ENCODE measurements at regions not wholly inside any gene's neighbourhood (a gene's known extent, or its start where the extent isn't known, plus 50 kb on each side); places are given as distances from the start of the nearest gene placed in this dataset.

GRCh38 chr9:16236882-16237281 lies 633.6 kb downstream of the BNC2 start (continued):
- TF ChIP-seq HEYL (CRISPR knock-in tag; IDR thresholded peaks at IDR 0.05) (no peak), PBX3 (IDR thresholded peaks at IDR 0.05) (no peak), PHF8 (IDR thresholded peaks at IDR 0.05; ENCODE audit: borderline replicate concordance, low read depth) (no peak)

GRCh38 chr9:16238623-16239138 lies 631.8 kb downstream of the BNC2 start:
- TF ChIP-seq POLR2A (IDR thresholded peaks at IDR 0.05; ENCODE audit: low read length): no peak
- no peak for TF ChIP-seq FOSB (CRISPR knock-in tag; IDR thresholded peaks at IDR 0.05)
- TF ChIP-seq MAZ (IDR thresholded peaks at IDR 0.05; ENCODE audit: borderline replicate concordance, low read depth, low read length): no peak
- TF ChIP-seq GATA3 (IDR thresholded peaks at IDR 0.05; ENCODE audit: borderline replicate concordance): no peak
- no peak for TF ChIP-seq MAFK (IDR thresholded peaks at IDR 0.05; ENCODE audit: partially characterized antibody)
- TF ChIP-seq RAD21 (conservative IDR thresholded peaks at IDR 0.05 in 1 of 2, IDR thresholded peaks at IDR 0.05 in 1 of 2): no peak
- TF ChIP-seq BCL3 (IDR thresholded peaks at IDR 0.05): no peak
- no peak for TF ChIP-seq RFX5 (IDR thresholded peaks at IDR 0.05)
- no peak for TF ChIP-seq SMC3 (IDR thresholded peaks at IDR 0.05)
- TF ChIP-seq ZNF302 (CRISPR knock-in tag; IDR thresholded peaks at IDR 0.05): no peak
- no peak for TF ChIP-seq EHF (CRISPR knock-in tag; IDR thresholded peaks at IDR 0.05)
- TF ChIP-seq FOSL2 (IDR thresholded peaks at IDR 0.05): no peak
- no peak for TF ChIP-seq FOSL2 (CRISPR knock-in tag; IDR thresholded peaks at IDR 0.05)
- TF ChIP-seq TFCP2L1 (CRISPR knock-in tag; IDR thresholded peaks at IDR 0.05): no peak
- no peak for TF ChIP-seq E2F6 (IDR thresholded peaks at IDR 0.05; ENCODE audit: borderline replicate concordance, low read depth)
- Histone ChIP-seq H3K9me3 (no peaks in the 10 kb centered on the region), H3K27ac (peak overlapping the region in 1 of 2 experiments; percentile 82; a peak in 2 of 6 replicates), H3K4me1 (peaks cover 46% of the 10 kb centered on the region), H3K4me3 (no peak overlapping the region), H3K4me2 (no peak overlapping the region)
- 83% methylated on average over 5 of the region's 5 CpGs for WGBS (ENCODE audit: missing lambda C conversion rate)
- DNase-seq (ENCODE audit: low read depth in 1 of 2, low spot score in 1 of 2) (no peak), ATAC-seq (no peak), FAIRE-seq (no peak)
- ChIA-PET POLR2A (no interaction called here), CTCF (interaction anchor here (1.0 to 1.1 kb wide), 2 partner anchors 11 to 40 kb away, joined by 3 to 4 read pairs; no protein-coding TSS in a partner anchor)

GRCh38 chr9:16241231-16241630 lies 629.2 kb downstream of the BNC2 start:
- peaks cover 54% of the 10 kb centered on the region for H3K4me1 ChIP-seq
- no peak overlapping the region for H3K4me3 ChIP-seq
- peak overlapping the region; percentile 38 for H3K4me2 ChIP-seq
- no peak for TF ChIP-seq POLR2AphosphoS2 (conservative IDR thresholded peaks at IDR 0.05; ENCODE audit: low read length)
- TF ChIP-seq CBX2 (IDR thresholded peaks at IDR 0.05; ENCODE audit: borderline replicate concordance, low read depth): no peak
- no peak for TF ChIP-seq HES2 (IDR thresholded peaks at IDR 0.05)
- no peak for TF ChIP-seq NFE2L2 (conservative IDR thresholded peaks at IDR 0.05; ENCODE audit: low read length)
- TF ChIP-seq NPAS2 (CRISPR knock-in tag; IDR thresholded peaks at IDR 0.05; ENCODE audit: borderline replicate concordance): no peak
- TF ChIP-seq MAZ (IDR thresholded peaks at IDR 0.05; ENCODE audit: borderline replicate concordance, low read depth, low read length): no peak
- no peak for TF ChIP-seq HEYL (CRISPR knock-in tag; IDR thresholded peaks at IDR 0.05)
- no peak for TF ChIP-seq EP300 (IDR thresholded peaks at IDR 0.05)
- no peak for TF ChIP-seq MYC (IDR thresholded peaks at IDR 0.05; ENCODE audit: borderline replicate concordance, low read length)
- TF ChIP-seq ZSCAN20 (CRISPR knock-in tag; IDR thresholded peaks at IDR 0.05): no peak
- TF ChIP-seq RNF2 (IDR thresholded peaks at IDR 0.05; ENCODE audit: borderline replicate concordance, low read depth): no peak
- no peak for TF ChIP-seq FOSL2 (IDR thresholded peaks at IDR 0.05)
- no peak for TF ChIP-seq FOSL2 (CRISPR knock-in tag; IDR thresholded peaks at IDR 0.05)
- no peak for TF ChIP-seq HOXB5 (CRISPR knock-in tag; IDR thresholded peaks at IDR 0.05)
- FAIRE-seq: no peak
- peak in 1 of 2 experiments; percentile 51 for DNase-seq (ENCODE audit: low read depth in 1 of 2, low spot score in 1 of 2)
- WGBS (ENCODE audit: missing lambda C conversion rate): 56% methylated on average over 3 of the region's 3 CpGs
- ATAC-seq: peak in 1 of 2 experiments; percentile 78; a peak in 3 of 6 replicates
- ChIA-PET POLR2A (no interaction called here), CTCF (no interaction called here)
- H3K27ac ChIP-seq: peak overlapping the region; percentile 53 to 82
- H3K9me3 ChIP-seq: no peaks in the 10 kb centered on the region
